ENCODE measurements at regions not wholly inside any gene's neighbourhood (a gene's known extent, or its start where the extent isn't known, plus 50 kb on each side); places are given as distances from the start of the nearest gene placed in this dataset.
"Not testable (repeated sequence)": the region's sequence is repeated elsewhere in the genome, so short reads cannot be mapped to it uniquely, and the experiment has no call there.

GRCh38 chr13:50618206-50618605 lies 225.3 kb downstream of the DLEU7 start:
- DNase-seq: no peak

DNA sequence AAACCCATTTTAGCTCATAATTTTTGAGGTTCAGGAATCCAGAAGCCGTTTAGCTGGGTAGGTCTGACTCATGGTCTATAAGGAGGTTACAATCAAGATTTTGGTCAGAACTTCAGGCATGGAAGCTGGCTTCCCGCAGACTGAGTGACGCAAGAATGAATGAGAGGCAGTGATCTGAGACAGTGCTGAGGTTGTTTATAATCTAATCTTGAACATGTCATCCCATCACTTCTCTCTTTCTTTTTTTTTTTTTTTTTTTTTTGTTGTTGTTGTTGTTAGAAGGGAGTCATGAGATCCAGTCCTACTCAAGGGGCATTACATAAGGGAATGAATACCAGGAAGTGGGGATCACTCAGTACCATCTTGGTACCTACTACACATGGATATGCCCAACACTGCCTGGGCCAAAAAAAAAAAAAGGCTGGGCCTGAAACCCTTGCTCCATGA lies 217.4 kb downstream of the DLEU7 start:
- no peak for DNase-seq

DNA sequence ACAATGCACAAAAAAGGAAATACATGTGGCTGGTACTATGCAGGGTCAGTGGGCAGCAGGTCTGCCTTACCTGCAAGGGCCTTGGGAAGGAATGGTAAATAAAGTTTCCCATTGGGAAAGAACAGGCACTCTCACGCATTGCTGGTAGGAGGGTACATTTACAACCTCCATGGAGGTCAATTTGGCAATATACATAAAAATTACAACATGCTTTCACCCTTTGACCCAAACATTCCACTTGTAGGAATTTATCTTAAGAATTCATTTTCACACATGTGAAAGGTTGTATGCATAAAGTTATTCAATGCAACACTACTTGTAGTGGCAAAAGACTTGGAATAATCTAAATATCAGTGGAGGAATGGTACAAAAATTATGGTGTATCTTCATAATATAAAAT lies 216.4 kb downstream of the DLEU7 start:
- DNase-seq: no peak

DNA sequence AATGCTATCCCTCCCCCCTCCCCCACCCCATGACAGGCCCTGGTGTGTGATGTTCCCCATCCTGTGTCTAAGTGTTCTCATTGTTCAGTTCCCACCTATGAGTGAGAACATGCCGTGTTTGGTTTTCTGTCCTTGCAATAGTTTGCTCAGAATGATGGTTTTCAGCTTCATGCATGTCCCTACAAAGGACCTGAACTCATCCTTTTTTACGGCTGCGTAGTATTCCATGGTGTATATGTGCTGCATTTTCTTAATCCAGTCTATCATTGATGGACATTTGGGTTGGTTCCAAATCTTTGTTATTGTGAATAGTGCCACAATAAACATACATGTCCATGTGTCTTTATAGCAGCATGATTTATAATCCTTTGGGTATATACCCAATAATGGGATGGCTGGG lies 215.0 kb downstream of the DLEU7 start:
- DNase-seq: not testable (repeated sequence)

- no peak for DNase-seq
These were observed 214.0 kb downstream of the DLEU7 start for GRCh38 chr13:50629497-50629896.

DNA sequence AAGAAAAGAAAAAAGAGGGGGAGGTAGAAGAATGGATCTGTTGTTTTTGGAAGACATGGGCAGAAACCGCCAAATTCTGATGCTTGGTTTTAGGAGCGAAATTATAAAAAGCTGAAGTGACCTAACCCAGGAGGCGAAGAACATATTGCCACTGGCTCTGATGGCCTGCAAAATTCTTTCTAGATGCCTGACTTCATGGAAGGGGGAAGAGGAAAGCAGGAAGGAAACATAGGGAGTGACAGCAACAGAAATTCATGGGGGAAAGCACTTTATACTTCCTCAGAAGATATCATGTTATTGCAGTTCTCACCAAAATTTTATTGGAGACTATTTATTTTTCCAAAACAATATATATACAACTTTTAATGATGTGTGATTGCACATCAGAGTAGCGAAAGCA lies 213.5 kb downstream of the DLEU7 start:
- DNase-seq: no peak

DNA sequence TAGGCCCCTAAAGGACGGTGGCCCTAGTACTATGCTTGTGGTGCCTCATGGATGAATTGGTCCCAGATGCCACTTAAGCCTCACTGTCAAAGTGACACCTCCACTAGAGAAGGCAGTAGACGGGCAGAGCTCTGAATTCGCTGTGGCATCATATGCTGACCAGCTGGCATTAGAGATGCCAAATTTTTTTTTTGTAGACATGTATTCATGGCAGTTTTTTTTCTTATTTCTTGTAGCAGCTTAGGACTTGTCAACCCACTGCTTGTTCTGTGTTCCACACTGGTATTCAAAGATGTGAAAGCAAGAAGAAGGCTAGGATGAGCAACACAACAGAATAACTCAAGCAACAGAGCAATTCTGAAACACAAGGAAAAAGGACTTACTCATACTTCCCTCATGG lies 212.5 kb downstream of the DLEU7 start:
- DNase-seq: no peak

DNA sequence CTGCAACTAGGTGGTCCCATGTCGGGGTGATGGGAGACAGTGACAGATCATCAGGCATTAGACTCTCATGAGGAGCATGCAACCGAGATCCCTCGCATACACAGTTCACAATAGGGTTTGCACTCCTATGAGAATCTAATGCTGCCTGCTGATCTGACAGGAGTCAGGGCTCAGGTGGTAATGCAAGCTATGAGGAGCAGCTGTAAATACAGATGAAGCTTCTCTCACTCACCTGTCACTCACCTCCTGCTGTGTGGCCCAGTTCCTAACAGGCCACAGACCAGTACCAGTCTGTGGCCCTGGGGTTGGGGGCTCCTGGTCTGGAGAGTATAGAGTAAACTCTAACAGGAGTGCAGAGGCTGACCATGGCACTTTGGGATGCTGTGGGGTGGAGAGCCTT lies 209.2 kb downstream of the DLEU7 start:
- DNase-seq: no peak

DNA sequence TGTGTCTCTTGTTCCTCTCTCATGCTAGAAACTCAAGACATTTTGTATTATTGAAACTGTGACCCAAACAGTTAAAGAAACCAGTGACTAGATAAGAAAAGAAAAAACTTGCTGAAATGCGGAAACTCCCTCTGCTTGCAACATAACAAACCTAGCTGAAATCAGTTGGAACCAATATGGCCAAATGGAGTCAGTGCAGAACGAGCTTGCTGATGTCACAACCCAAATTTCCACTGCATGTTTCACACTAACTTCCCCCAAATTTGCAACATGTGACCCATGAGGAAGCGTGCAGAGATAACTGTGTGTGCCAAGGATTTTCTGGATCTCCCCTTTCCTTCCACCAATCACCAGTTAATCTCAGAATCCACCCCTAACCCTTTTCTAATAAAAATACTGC lies 208.0 kb downstream of the DLEU7 start:
- DNase-seq: no peak

DNA sequence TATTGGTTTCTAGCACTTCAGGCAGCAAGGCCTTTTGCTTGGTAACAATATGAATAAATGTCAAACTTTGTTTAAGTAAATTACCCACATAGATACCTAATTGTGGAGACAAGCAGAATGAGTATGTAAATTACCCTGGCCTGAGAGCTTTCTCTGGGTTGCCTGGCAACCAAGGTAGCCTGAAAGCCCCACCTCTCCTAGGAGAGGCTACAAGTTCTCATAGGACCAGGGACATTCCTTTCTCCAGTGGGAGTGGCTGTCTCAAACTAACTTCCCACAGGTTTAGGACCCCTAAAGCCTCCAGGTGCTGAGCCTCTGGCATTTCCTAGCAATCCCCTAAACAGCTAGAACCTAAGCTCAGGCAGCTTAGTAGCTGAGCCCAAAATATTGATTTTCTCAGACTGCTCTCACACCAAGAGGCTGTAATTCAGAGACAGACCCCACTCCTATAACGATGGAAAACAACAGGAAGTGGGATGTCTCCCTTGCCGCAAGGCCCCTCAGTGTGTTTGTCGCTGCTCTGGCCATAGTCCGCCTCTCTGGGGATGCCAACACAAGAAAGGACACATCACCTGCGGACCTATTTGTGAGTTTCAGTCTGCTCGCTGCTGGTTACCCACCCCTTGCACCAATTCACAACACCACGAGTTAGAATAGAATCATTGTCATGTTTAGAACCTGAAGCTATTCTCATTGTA lies 207.3 kb downstream of the DLEU7 start:
- DNase-seq: no peak

DNA sequence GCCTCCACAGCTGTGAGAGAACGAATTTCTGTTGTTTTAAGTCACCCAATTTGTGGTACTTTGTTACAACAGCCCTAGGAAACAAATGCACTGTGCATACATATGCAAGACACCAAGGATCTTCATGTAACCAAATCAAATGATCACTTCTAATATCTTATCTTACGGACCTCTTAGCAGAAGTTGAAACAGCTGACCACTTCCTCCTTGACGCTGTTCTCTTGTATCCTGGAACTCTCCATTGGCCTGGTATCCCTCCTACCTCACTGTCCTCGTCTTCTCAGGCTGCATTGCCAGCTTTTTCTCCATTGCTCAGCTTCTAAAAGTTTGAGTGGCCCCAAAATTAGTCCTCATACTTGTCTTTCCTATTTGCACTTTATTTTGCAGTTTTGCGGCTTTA lies 200.4 kb downstream of the DLEU7 start:
- DNase-seq: no peak

GRCh38 chr13:50644081-50644871 lies 199.2 kb downstream of the DLEU7 start:
- no peak for DNase-seq

GRCh38 chr13:50645092-50645491 lies 198.4 kb downstream of the DLEU7 start:
- DNase-seq: no peak

DNA sequence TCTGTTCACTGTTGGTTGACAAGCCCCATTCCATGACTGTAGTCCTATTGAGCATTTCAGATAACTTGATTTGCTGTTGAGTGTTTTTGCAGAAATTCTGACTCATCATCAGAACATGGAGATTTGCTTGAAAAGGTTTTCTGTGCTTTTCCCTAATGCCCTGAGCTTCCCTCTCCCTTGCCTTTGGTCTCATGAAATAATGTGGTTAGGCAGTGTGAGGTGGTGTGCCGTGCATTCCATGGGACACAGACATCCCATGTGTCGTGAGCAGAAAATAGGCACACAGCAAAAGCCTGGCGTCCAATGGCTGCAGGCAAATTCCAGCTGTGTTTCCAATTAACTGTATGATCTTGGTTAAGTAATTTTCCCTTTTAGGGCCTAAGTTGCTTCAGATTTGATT lies 197.4 kb downstream of the DLEU7 start:
- no peak for DNase-seq

DNA sequence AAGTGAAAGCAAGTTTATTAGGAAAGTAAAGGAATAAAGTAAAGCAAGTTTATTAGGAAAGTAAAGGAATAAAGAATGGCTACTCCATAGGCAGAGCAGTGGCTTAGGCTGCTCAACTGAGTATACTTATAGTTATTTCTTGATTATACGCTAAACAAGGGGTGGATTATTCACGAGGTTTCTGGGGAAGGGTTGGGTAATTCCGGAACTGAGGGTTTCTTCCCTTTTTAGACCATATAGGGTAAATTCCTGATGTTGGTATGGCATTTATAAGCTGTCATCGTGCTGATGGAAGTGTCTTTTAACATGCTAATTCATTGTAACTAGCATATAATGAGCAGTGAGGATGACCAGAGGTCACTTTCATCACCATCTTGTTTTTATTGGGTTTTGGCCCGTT lies 194.3 kb downstream of the DLEU7 start:
- DNase-seq: no peak

DNA sequence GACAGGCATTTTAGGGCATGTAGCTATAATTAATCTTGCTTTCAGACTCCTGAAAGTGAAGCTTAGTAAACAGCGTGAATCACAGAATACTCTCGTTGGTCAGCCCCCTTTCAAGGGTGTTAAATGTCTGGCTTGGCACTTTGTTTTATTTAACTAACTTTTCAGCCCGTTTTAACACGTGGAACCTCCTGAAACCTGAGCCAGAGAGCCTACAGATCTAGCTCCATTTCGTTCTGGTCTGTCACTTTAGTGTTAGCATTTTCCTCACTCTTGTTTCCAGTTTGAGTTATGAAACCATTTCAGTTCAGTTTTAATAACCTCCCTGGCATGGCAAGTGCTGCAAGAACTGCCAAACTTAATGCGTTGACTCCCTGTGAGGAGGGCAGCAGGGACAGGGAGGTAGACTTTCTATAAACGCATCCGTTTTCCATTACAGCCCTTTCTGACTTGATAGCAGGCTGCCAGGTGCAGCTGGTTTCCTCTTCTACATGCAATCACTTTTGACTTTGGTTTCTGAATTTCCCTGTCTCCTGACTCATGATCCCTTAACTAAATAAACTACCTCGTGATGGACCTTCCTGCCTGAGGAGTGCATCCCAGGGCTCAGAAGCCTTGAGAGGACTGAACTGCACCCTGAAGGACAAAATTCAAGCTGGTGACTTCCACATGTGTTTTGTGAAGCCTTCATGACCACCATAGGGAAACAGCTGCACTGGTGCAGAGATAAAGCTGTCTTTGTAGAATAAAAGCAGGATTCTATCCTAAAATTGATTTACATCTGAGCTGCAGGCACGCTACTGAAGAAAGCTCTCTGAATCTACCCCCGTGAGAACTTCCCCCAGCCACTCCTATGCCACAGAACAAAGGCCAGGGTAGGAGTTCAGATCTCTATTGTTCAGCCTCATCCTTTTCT lies 192.6 kb downstream of the DLEU7 start:
- DNase-seq: no peak

GRCh38 chr13:50651922-50652321 lies 191.6 kb downstream of the DLEU7 start:
- DNase-seq: no peak

DNA sequence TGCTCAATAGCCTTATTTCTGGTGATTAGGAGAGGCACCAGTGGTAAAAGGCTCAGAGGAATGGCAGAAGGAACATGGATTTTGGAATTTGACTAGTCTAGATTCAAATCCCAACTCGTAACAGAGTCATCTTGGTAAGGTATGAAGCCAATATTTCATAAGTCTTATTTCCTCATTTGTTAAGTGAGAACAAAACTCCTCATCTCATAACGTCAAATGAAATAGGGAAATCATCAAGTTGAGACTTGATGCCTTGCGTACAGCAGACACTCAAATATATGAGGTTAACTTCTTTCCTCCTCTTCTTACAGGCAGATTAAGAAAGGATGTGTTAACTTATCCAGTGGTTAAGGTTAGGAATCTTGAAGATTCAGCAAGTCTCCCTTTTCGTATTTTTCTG lies 189.2 kb downstream of the DLEU7 start:
- DNase-seq: no peak

- DNase-seq: not testable (repeated sequence)
These were observed 181.6 kb downstream of the DLEU7 start for GRCh38 chr13:50661881-50662280.

DNA sequence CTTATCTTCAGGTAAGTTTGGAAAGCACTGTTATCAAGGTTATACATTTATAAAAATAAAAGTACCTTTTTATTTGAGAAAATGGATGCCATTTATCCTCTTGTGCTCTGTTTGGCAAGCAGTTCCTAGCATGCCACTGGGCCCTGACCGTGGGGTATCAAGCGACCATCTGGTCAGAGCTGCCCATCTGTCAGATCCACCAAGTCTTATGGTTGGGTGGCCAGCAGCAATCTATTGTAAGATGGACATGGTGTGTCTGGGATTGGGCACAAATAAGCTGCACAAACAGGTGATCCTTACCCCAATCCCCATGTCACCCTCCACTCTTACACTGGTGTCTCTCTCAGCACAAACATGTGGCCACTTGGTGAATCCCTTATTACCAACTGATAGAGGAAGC lies 178.5 kb downstream of the DLEU7 start:
- no peak for DNase-seq

DNA sequence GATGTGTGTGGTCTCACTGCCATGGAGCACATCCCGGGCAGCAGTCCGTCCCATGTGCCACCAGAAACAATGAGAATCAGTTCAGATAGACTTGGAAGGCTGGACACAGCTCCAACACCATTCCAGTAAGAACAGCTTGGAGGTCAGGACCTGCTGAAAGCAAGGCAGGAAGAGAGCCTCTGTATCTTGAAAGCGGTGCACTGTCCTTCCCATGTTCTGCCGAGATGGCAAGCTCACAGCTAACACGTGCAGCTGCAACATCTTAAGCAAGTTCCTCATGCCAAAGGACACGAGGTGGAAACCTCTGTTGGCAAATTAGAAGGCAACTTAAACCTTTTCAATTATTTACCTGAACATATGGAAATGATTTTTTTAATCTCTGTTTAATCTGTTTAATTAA lies 175.4 kb downstream of the DLEU7 start:
- no peak for DNase-seq

GRCh38 chr13:50668691-50669271 lies 174.7 kb downstream of the DLEU7 start:
- no peak for DNase-seq

- DNase-seq: no peak
These were observed 173.2 kb downstream of the DLEU7 start for GRCh38 chr13:50670272-50670671.
